GM12801 (cell line): ENCODE measurements at regions not wholly inside any gene's neighbourhood (a gene's known extent, or its start where the extent isn't known, plus 50 kb on each side); places are given as distances from the start of the nearest gene placed in this dataset.

Source experiments
- CTCF ChIP-seq: IDR thresholded peaks from one replicate; pipeline ENCODE4 v1.5.1; 2011; ENCODE audit warnings: control low read depth; ENCODE audit not compliant: insufficient read length; ENCODE audit errors: extremely low read depth

- no peak for TF ChIP-seq CTCF
These were observed 121.9 kb downstream of the HLX start for GRCh38 chr1:221001167-221001566.

- TF ChIP-seq CTCF, result no peak
These were observed 123.4 kb downstream of the HLX start for GRCh38 chr1:221002601-221003000.

DNA sequence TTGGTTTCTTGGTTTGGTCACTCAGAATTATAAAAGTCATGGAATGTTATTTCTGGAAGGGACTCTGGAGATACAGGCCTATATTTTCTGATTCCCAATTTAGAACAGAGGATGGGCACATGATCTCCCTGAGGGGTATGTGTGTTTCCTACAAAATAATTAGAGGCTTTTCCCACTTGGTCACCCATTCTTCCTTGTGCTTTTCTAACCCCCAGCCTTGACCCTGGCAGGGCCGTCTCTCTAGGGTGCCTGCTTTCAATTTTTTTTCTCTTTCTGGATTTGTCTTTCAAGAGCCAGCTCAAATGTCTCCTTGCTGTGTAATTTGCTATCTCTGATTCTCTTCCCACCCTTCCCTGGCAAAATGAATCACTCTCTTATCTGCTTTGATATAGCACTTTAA lies 131.9 kb downstream of the HLX start:
- no peak for TF ChIP-seq CTCF

- no peak for TF ChIP-seq CTCF
These were observed 132.9 kb downstream of the HLX start for GRCh38 chr1:221012120-221012519.

DNA sequence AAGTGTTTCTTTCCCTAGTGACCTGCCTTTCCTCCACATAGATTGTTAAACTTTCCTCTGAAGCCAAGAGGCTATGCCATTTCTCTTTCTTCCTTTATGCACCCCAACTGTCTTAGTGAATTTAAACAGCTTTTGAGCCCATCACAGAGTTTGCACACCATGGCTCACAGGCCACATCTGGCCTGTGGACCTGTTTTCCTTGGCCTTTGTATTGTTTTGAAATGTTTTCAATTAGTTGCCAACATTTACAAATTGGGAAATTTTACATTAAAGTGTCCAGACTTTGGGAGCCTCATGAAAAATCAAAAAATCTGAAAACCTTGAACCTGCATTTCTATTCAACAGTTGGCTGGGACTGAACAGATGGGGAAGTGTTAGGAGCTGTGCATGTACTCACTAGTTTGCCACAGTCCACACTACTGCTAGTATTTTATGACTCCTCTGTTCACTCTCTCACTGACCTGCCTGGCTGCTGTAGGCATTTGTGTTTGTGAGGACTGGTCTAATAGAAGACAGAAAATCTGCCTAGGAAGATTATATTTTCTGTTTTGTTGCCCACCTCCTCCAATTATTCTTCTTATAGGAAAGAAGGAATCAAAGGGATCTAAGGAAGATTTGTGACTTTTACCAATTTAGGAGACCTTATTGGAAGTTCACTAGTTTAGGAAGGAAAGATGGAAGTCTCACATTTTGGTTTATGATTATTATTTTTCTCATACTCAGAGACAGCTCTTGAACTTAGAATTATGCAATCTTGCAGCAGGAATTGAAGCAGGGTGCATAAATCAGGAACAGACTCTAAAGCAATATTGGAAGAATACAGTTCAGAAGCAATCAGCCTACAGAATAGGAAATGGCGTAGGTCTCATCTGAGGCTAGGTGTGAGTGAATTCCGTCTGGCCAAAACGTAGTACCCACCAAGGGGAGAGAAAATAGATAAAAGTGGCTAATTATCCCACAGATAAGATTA lies 134.7 kb downstream of the HLX start:
- TF ChIP-seq CTCF, result no peak

DNA sequence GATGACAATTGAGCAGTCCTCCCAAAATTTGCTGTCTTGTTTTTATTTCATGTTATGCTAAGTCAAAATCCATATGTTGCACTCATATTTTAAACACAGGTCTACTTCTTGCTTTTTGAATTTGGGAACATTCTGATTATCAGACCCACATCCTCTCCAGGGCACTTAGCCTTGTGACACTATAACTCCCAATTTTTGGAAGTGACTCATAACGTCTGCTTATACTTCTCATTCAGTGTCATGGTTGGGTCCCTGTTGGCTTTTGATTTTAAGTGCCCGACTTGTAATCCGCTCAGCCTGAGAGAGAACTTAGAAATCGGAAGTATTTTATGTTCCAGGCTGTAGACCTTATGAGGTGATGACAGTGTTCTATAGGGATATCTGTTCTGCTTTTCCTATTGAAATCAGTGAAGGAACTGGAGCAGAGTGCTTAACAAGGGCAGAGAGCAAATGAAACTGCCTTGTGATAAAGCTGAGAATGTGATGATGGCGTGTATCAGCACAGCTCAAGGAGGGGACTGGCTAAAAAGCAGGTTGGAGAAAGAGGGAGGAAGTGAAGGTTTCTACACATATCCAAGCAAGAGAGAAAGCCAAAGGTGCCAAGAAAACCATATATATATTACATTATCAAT lies 136.0 kb downstream of the HLX start:
- no peak for TF ChIP-seq CTCF

- TF ChIP-seq CTCF, result no peak
These were observed 137.5 kb downstream of the HLX start for GRCh38 chr1:221016751-221017150.
